Left lung (tissue), 4 donors: ENCODE measurements at regions not wholly inside any gene's neighbourhood (a gene's known extent, or its start where the extent isn't known, plus 50 kb on each side); places are given as distances from the start of the nearest gene placed in this dataset.
"Not testable (repeated sequence)": the region's sequence is repeated elsewhere in the genome, so short reads cannot be mapped to it uniquely, and the experiment has no call there.

ENCODE experiments used
- ATAC-seq: fragments of 200-7000 bp; cut with Tn5 transposase; one replicate; pipeline ENCODE4 v1.9.1; 2020; ENCODE audit warnings: moderate library complexity
- DNase-seq, 4 donors: peaks; one replicate each; pipeline ENCODE4 v3.0.0-alpha.2; 2013 to 2020
- H3K27ac ChIP-seq, 2 donors: fragments of 200-600 bp; sonication (generic) in 1 of 2; one replicate each; pipeline versions ENCODE4 v1.5.0 to v1.8.0; 2020 to 2021
- H3K27me3 ChIP-seq, 2 donors: fragments of 200-600 bp; sonication (generic) in 1 of 2; one replicate each; pipeline versions ENCODE4 v1.5.0 to v1.8.0; 2020 to 2021
- H3K36me3 ChIP-seq, 2 donors: fragments of 200-600 bp; sonication (generic) in 1 of 2; one replicate each; pipeline versions ENCODE4 v1.5.0 to v1.8.0; 2020 to 2021
- H3K4me1 ChIP-seq, 2 donors: fragments of 200-600 bp; one replicate each; pipeline ENCODE4 v1.8.0; 2021
- H3K4me3 ChIP-seq, 2 donors: fragments of 200-600 bp; sonication (generic) in 1 of 2; one replicate each; pipeline versions ENCODE4 v1.5.0 to v1.8.0; 2020 to 2021; ENCODE audit warnings: mild to moderate bottlenecking in 1 of 2
- H3K9me3 ChIP-seq, 2 donors: fragments of 200-600 bp; sonication (generic) in 1 of 2; one replicate each; pipeline versions ENCODE4 v1.5.0 to v1.8.0; 2020 to 2021
- CTCF ChIP-seq, 2 donors: fragments of 200-600 bp; sonication (generic) in 1 of 2; IDR thresholded peaks; one replicate each; pipeline versions ENCODE4 v1.5.0 to v1.8.0; 2021; ENCODE audit warnings: antibody characterized with exemption in 2 of 2
- intact Hi-C, 2 donors: fragments of 100-400 bp; cut with DNase I; formaldehyde crosslinking; loops; one replicate each; pipeline versions ENCODE4 v1.11.2 to v1.14.2; 2022
- donor health status: DM: no; HTN: yes; CAD: no.
- donor health status: DM: no; HTN: no; CAD: no.

GRCh38 chr3:30448450-30449289, 157.7 kb upstream of the TGFBR2 start:
- H3K4me1 ChIP-seq: no peaks in the 10 kb centered on the region
- no peak overlapping the region for H3K4me3 ChIP-seq
- no peak overlapping the region for H3K27ac ChIP-seq
- DNase-seq (no peak), ATAC-seq (no peak)
- no peaks in the 10 kb centered on the region for H3K27me3 ChIP-seq
- intact Hi-C loops: no loop called here
- no peak for TF ChIP-seq CTCF (IDR thresholded peaks at IDR 0.05)
- no peaks in the 10 kb centered on the region for H3K36me3 ChIP-seq
- peaks cover 0 to 5% of the 10 kb centered on the region in 2 donors for H3K9me3 ChIP-seq

DNA sequence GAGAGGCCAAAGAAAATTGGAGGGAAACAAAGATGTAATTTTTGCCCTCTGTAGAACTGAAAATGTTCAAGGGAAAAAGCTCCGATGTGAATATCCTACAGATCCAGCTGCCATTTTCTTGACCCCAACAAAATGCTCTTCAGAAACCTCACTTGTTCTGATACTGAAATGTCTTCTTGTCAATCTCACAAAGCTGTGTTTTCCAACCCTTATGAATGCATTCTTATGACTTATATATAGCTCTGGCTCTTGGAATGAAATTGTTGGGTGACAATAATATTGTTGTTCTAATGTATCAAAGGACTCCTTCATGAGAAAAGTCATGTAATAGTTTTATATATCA, 157.1 kb upstream of the TGFBR2 start:
- H3K27ac ChIP-seq: no peak overlapping the region
- no peak overlapping the region for H3K4me3 ChIP-seq
- H3K36me3 ChIP-seq: no peaks in the 10 kb centered on the region
- no peaks in the 10 kb centered on the region for H3K4me1 ChIP-seq
- TF ChIP-seq CTCF (IDR thresholded peaks at IDR 0.05): no peak
- no peaks in the 10 kb centered on the region for H3K27me3 ChIP-seq
- intact Hi-C loops: no loop called here
- peaks cover 0 to 5% of the 10 kb centered on the region in 2 donors for H3K9me3 ChIP-seq
- DNase-seq: no peak
- ATAC-seq: no peak

- Histone ChIP-seq H3K27ac (no peak overlapping the region), H3K27me3 (no peaks in the 10 kb centered on the region), H3K9me3 (peaks cover 0 to 5% of the 10 kb centered on the region in 2 donors), H3K4me1 (no peaks in the 10 kb centered on the region), H3K36me3 (no peaks in the 10 kb centered on the region), H3K4me3 (no peak overlapping the region)
- DNase-seq: no peak
- intact Hi-C loops: no loop called here
- no peak for ATAC-seq
- no peak for TF ChIP-seq CTCF (IDR thresholded peaks at IDR 0.05)
Observed at GRCh38 chr3:30452446-30452845, 154.0 kb upstream of the TGFBR2 start.

- Histone ChIP-seq H3K4me3 (no peak overlapping the region), H3K9me3 (peaks cover 0 to 5% of the 10 kb centered on the region in 2 donors), H3K27ac (no peak overlapping the region), H3K36me3 (no peaks in the 10 kb centered on the region), H3K4me1 (no peaks in the 10 kb centered on the region), H3K27me3 (no peaks in the 10 kb centered on the region)
- ATAC-seq (peak; percentile 36), DNase-seq (peak in 2 of 4 donors; percentile 49 to 74)
- intact Hi-C loops: no loop called here
- no peak for TF ChIP-seq CTCF (IDR thresholded peaks at IDR 0.05)
Observed at GRCh38 chr3:30453360-30454039, 152.9 kb upstream of the TGFBR2 start.

DNA sequence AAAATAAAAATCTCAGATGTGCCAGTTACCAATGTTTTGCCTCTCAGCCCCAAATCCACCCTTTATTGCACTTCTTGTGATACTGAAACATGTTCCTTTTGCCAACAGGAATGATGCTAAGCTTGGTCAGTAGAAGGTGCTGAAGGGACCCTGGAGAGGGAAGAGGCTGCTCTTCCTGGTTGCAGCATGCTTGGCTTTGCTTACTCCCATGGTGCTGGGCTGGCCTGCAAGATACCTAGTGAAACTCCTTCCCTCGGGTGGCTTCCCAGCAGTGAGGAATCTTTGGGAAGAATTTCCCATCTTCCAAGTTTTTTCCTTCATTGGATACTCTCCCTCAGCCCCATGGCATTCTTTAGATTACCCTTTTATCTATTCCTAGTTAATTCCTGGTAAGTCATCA, 151.8 kb upstream of the TGFBR2 start:
- DNase-seq (no peak), ATAC-seq (no peak)
- Histone ChIP-seq H3K9me3 (peaks cover 0 to 5% of the 10 kb centered on the region in 2 donors), H3K4me1 (no peaks in the 10 kb centered on the region), H3K27me3 (no peaks in the 10 kb centered on the region), H3K27ac (no peak overlapping the region), H3K4me3 (no peak overlapping the region), H3K36me3 (no peaks in the 10 kb centered on the region)
- TF ChIP-seq CTCF (IDR thresholded peaks at IDR 0.05): no peak
- intact Hi-C loops: no loop called here

DNA sequence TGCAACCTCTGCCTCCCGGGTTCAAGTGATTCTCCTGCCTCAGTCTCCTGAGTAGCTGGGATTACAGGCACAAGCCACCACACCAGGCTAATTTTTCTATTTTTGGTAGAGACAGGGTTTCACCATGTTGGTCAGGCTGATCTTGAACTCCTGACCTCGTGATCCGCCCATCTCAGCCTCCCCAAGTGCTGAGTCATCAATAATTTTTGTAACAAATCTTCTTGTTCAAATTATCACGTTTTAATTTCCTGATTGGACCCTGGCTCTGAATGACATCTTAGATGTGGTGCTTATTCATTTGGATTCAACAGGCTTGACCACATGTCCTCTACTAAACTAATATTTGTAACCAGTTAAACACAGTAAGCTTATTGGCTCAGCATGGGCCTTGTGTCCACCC, 151.3 kb upstream of the TGFBR2 start:
- intact Hi-C loops, H3K4me3 ChIP-seq, H3K36me3 ChIP-seq, H3K27me3 ChIP-seq, ATAC-seq, DNase-seq, H3K4me1 ChIP-seq, H3K9me3 ChIP-seq: not testable (repeated sequence)
- peak overlapping the region in 1 of 2 donors; percentile 17 for H3K27ac ChIP-seq
